Glutamatergic neuron (in vitro differentiated cells): ENCODE measurements at regions not wholly inside any gene's neighbourhood (a gene's known extent, or its start where the extent isn't known, plus 50 kb on each side); places are given as distances from the start of the nearest gene placed in this dataset.

Source experiments
- DNase-seq: peaks from one replicate; pipeline ENCODE4 v3.0.0; 2022
- H3K27ac Mint-ChIP-seq: one replicate; pipeline ENCODE4 v1.8.0; 2020; ENCODE audit warnings: mild to moderate bottlenecking, mixed read lengths, inconsistent platforms; ENCODE audit not compliant: unreplicated experiment
- H3K27me3 Mint-ChIP-seq: one replicate; pipeline ENCODE4 v1.8.0; 2020; ENCODE audit warnings: mild to moderate bottlenecking, moderate library complexity, mixed read lengths, inconsistent platforms; ENCODE audit not compliant: unreplicated experiment
- H3K36me3 Mint-ChIP-seq: one replicate; pipeline ENCODE4 v1.8.0; 2020; ENCODE audit warnings: mild to moderate bottlenecking, mixed read lengths, inconsistent platforms; ENCODE audit not compliant: unreplicated experiment
- H3K4me1 Mint-ChIP-seq: one replicate; pipeline ENCODE4 v1.8.0; 2020; ENCODE audit warnings: mild to moderate bottlenecking, low read depth, mixed read lengths, inconsistent platforms; ENCODE audit not compliant: unreplicated experiment
- H3K4me3 Mint-ChIP-seq: one replicate; pipeline ENCODE4 v1.8.0; 2020; ENCODE audit warnings: mild to moderate bottlenecking, mixed read lengths, inconsistent platforms; ENCODE audit not compliant: unreplicated experiment
- H3K9me3 Mint-ChIP-seq: one replicate; pipeline ENCODE4 v1.8.0; 2020; ENCODE audit warnings: mild to moderate bottlenecking, moderate library complexity, mixed read lengths, inconsistent platforms; ENCODE audit not compliant: unreplicated experiment
- TF ChIP-seq, protein P1 (sequence below): fragments of 200-600 bp; sonication (generic); IDR thresholded peaks from one replicate; pipeline ENCODE4 v1.5.0; 2021; ENCODE audit not compliant: partially characterized antibody, unreplicated experiment

- no peak for DNase-seq
- Mint-ChIP-seq H3K4me1 (no peaks in the 10 kb centered on the region), H3K27ac (no peak overlapping the region), H3K4me3 (no peak overlapping the region), H3K36me3 (no peaks in the 10 kb centered on the region), H3K27me3 (no peaks in the 10 kb centered on the region), H3K9me3 (no peaks in the 10 kb centered on the region)
- TF ChIP-seq, protein P1, sequence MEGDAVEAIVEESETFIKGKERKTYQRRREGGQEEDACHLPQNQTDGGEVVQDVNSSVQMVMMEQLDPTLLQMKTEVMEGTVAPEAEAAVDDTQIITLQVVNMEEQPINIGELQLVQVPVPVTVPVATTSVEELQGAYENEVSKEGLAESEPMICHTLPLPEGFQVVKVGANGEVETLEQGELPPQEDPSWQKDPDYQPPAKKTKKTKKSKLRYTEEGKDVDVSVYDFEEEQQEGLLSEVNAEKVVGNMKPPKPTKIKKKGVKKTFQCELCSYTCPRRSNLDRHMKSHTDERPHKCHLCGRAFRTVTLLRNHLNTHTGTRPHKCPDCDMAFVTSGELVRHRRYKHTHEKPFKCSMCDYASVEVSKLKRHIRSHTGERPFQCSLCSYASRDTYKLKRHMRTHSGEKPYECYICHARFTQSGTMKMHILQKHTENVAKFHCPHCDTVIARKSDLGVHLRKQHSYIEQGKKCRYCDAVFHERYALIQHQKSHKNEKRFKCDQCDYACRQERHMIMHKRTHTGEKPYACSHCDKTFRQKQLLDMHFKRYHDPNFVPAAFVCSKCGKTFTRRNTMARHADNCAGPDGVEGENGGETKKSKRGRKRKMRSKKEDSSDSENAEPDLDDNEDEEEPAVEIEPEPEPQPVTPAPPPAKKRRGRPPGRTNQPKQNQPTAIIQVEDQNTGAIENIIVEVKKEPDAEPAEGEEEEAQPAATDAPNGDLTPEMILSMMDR: no peak
These were observed 342.5 kb downstream of the SPRY2 start for GRCh38 chr13:79998381-79998880.

DNA sequence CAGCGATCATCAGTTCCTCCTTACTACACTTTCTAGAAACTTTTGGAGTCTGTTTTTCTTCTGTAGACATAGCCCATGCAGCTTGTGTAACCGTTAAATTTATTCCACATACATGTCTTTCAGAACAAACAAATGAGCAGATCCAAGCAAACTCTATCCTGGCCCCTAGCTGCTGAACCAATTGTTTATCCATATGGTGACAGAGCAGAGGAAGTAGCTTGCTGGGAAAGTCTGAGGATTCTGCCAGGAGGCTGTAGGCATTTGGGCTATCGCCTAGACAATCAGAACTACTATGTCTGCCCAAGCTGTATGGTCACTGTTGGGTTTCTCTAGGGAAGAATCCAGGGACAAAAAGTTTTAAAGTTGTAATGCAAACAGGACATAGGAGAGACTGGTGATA is 343.7 kb downstream of the SPRY2 start:
- H3K27me3 Mint-ChIP-seq: no peaks in the 10 kb centered on the region
- no peaks in the 10 kb centered on the region for H3K36me3 Mint-ChIP-seq
- H3K4me1 Mint-ChIP-seq: no peaks in the 10 kb centered on the region
- no peak overlapping the region for H3K27ac Mint-ChIP-seq
- no peak for DNase-seq
- H3K4me3 Mint-ChIP-seq: no peak overlapping the region
- no peaks in the 10 kb centered on the region for H3K9me3 Mint-ChIP-seq
- TF ChIP-seq, protein P1: no peak

DNA sequence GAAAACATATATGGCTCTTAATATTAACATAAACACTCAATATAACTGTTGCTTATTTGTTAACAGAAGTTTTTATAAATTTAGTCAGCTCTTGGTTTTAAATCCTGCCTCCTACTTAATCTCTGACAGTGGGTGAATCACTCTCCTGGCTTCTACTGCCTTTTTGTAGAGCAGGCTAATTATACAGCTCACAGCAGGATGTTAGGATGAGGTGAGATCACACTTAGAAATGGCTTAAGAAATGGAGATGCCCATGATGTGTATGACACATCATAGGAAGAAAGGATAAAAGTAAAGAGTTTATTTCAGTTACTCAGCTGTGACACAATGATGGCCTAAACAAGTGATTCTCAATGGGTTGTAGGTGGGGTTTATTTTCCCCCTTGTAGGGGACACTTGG is 345.6 kb downstream of the SPRY2 start:
- DNase-seq: no peak
- H3K36me3 Mint-ChIP-seq: no peaks in the 10 kb centered on the region
- no peaks in the 10 kb centered on the region for H3K27me3 Mint-ChIP-seq
- H3K4me1 Mint-ChIP-seq: no peaks in the 10 kb centered on the region
- H3K27ac Mint-ChIP-seq: no peak overlapping the region
- TF ChIP-seq, protein P1: no peak
- no peaks in the 10 kb centered on the region for H3K9me3 Mint-ChIP-seq
- H3K4me3 Mint-ChIP-seq: no peak overlapping the region

DNA sequence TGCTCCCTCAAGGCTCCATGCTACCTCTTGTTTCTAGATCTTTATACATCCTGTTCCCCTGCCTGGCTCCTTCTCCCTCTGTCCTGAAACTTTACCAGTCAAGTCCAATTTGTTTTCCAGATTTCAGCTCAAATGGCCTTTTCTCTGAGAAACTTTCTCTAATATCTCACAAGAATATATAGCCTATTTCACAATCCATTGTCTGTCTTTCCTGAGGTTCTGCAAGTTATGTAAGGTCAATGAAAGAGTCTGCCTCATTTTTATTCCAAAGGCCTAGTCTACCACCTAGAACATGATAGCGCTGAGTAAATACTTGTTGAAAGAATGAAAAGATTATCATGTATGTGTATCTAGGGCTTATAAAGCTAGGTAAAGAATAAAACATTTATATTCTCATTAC is 348.8 kb downstream of the SPRY2 start:
- TF ChIP-seq, protein P1: no peak

DNA sequence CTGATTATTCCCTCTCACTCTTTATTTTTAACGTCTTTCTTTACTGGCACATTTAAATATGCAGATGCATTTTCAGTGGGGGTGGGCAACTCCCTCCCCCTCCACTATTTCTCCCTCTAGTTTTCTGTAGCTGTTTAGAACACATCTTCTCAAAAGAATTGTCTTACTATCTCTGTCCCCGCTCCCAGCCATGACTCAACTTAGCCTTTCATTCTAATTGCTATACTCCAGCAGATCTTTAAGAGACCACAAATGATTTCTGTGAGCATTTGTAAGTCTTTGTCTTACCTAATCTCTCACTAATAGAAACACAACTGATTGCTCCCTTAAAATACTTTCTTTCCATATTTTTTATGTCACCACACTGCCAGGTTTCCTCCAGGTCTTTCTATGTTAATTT is 350.9 kb downstream of the SPRY2 start:
- Mint-ChIP-seq H3K9me3 (no peaks in the 10 kb centered on the region), H3K4me3 (no peak overlapping the region), H3K27ac (no peak overlapping the region), H3K4me1 (no peaks in the 10 kb centered on the region), H3K27me3 (no peaks in the 10 kb centered on the region), H3K36me3 (peaks cover 4% of the 10 kb centered on the region)
- TF ChIP-seq, protein P1: no peak
- no peak for DNase-seq

More for the DNA sequence above, 348.8 kb downstream of the SPRY2 start:
- H3K36me3 Mint-ChIP-seq: peaks cover 4% of the 10 kb centered on the region
- no peaks in the 10 kb centered on the region for H3K9me3 Mint-ChIP-seq
- DNase-seq: no peak
- no peaks in the 10 kb centered on the region for H3K27me3 Mint-ChIP-seq
- H3K4me1 Mint-ChIP-seq: no peaks in the 10 kb centered on the region
- no peak overlapping the region for H3K27ac Mint-ChIP-seq
- no peak overlapping the region for H3K4me3 Mint-ChIP-seq
